B cell (primary cell): ENCODE measurements at regions not wholly inside any gene's neighbourhood (a gene's known extent, or its start where the extent isn't known, plus 50 kb on each side); places are given as distances from the start of the nearest gene placed in this dataset.

ENCODE experiments used
- ATAC-seq: fragments of 200-7000 bp; cut with Tn5 transposase; one replicate; pipeline ENCODE4 v1.10.0; 2021; ENCODE audit warnings: low read depth, mild to moderate bottlenecking, moderate number of reproducible peaks, moderate library complexity
- CTCF ChIA-PET: fragments of 350-600 bp; sonication (Branson Sonifier 250); formaldehyde crosslinking; loops from one replicate; lab custom pipeline; 2021; ENCODE audit warnings: antibody characterized with exemption, inconsistent platforms; lab: Charles Lee
- POLR2A ChIA-PET: fragments of 350-600 bp; sonication (Branson Sonifier 250); formaldehyde crosslinking; loops from one replicate; lab custom pipeline; 2021; ENCODE audit warnings: antibody characterized with exemption; lab: Charles Lee
- DNase-seq: peaks from one replicate; pipeline ENCODE4 v3.0.0; 2013
- H2AFZ ChIP-seq: 2 replicates; pipeline ENCODE4 v1.6.1; 2012; ENCODE audit warnings: mild to moderate bottlenecking, low read depth, low read length; ENCODE audit not compliant: insufficient read depth, poor library complexity, severe bottlenecking
- H3K27ac ChIP-seq, 2 donors: 1 replicate in 1 of 2; 2 replicates in 1 of 2; pipeline ENCODE4 v1.5.1; 2012 to 2013; ENCODE audit warnings: low read length in 2 of 2, mild to moderate bottlenecking in 2 of 2, moderate library complexity in 1 of 2
- H3K27me3 ChIP-seq, 4 experiments: fragments of 200-600 bp in 1 of 4; sonication (generic) in 1 of 4; replicated peaks in 1 of 4; 1 replicate in 2 of 4; 2 replicates in 2 of 4; pipeline versions ENCODE4 v1.6.1 to v1.7.0; 2013 to 2016; ENCODE audit warnings: low read length in 3 of 4, mild to moderate bottlenecking in 2 of 4, mixed read lengths in 1 of 4, moderate library complexity in 1 of 4; ENCODE audit not compliant: insufficient read depth in 4 of 4, control insufficient read depth in 3 of 4; ENCODE audit errors: control extremely low read depth in 1 of 4
- H3K36me3 ChIP-seq, 2 experiments: replicated peaks in 1 of 2; 1 replicate in 1 of 2; 2 replicates in 1 of 2; pipeline versions ENCODE4 v1.6.1 to v1.7.1; 2013; ENCODE audit warnings: low read length in 1 of 2; ENCODE audit not compliant: insufficient read depth in 2 of 2, control insufficient read depth in 1 of 2; ENCODE audit errors: control extremely low read depth in 1 of 2, extremely low read depth in 1 of 2
- H3K4me1 ChIP-seq, 2 donors: fragments of 200-600 bp in 1 of 2; sonication (generic) in 1 of 2; 1 replicate in 1 of 2; 2 replicates in 1 of 2; pipeline versions ENCODE4 v1.5.1 to v1.6.1; 2013 to 2017; ENCODE audit warnings: low read length in 2 of 2; ENCODE audit not compliant: control insufficient read depth in 2 of 2, insufficient read depth in 2 of 2
- H3K4me2 ChIP-seq: replicated peaks from 2 replicates; pipeline ENCODE3; 2012; ENCODE audit warnings: mild to moderate bottlenecking, low read depth, low read length; ENCODE audit not compliant: poor library complexity, severe bottlenecking
- H3K4me3 ChIP-seq, 5 experiments: fragments of 200-600 bp in 1 of 5; sonication (generic) in 1 of 5; 1 replicate in 3 of 5; 2 replicates in 2 of 5; pipeline versions ENCODE4 v1.5.1 to v1.7.0; 2011 to 2016; ENCODE audit warnings: low read length in 4 of 5, mild to moderate bottlenecking in 4 of 5, low read depth in 2 of 5, control low read depth in 1 of 5, moderate library complexity in 1 of 5; ENCODE audit not compliant: insufficient read depth in 1 of 5; ENCODE audit errors: control extremely low read depth in 1 of 5, extremely low read depth in 1 of 5
- H3K79me2 ChIP-seq: fragments of 200-600 bp; sonication (generic); one replicate; pipeline ENCODE4 v1.6.0; 2016; ENCODE audit warnings: low read length; ENCODE audit not compliant: control insufficient read depth, insufficient read depth
- H3K9ac ChIP-seq: fragments of 200-600 bp; sonication (generic); 2 replicates; pipeline ENCODE4 v1.6.1; 2017; ENCODE audit warnings: mild to moderate bottlenecking, low read length, moderate library complexity
- H3K9me3 ChIP-seq, 3 donors: one replicate each; pipeline versions ENCODE4 v1.6.1 to v1.7.1; 2013; ENCODE audit warnings: low read length in 2 of 3; ENCODE audit not compliant: control insufficient read depth in 2 of 3, insufficient read depth in 1 of 3; ENCODE audit errors: control extremely low read depth in 1 of 3
- H4K20me1 ChIP-seq: 2 replicates; pipeline ENCODE4 v1.6.0; 2012; ENCODE audit warnings: mild to moderate bottlenecking, low read length; ENCODE audit not compliant: insufficient read depth, control insufficient read depth, poor library complexity, severe bottlenecking
- H3K27ac Mint-ChIP-seq: one replicate; pipeline ENCODE4 v1.8.0; 2021; ENCODE audit warnings: mixed read lengths
- H3K27me3 Mint-ChIP-seq: one replicate; pipeline ENCODE4 v1.8.0; 2021; ENCODE audit warnings: mixed read lengths
- H3K4me1 Mint-ChIP-seq: one replicate; pipeline ENCODE4 v1.8.0; 2021; ENCODE audit warnings: mixed read lengths
- H3K4me3 Mint-ChIP-seq: one replicate; pipeline ENCODE4 v1.8.0; 2021; ENCODE audit warnings: mixed read lengths
- H3K9me3 Mint-ChIP-seq: one replicate; pipeline ENCODE4 v1.8.0; 2022; ENCODE audit warnings: mixed read lengths; ENCODE audit not compliant: insufficient read depth
- CTCF ChIP-seq: fragments of 200-600 bp; IDR thresholded peaks from one replicate; pipeline ENCODE4 v1.8.0; 2022; ENCODE audit warnings: antibody characterized with exemption, mild to moderate bottlenecking
- EZH2 ChIP-seq: IDR thresholded peaks from 2 replicates; pipeline ENCODE4 v1.6.1; 2012; ENCODE audit warnings: borderline replicate concordance, low read depth, mild to moderate bottlenecking, moderate library complexity, low read length; ENCODE audit not compliant: insufficient read depth, poor library complexity, severe bottlenecking
- WGBS: methylation state at CpG from one replicate; pipeline ENCODE4 v1.1.5; 2013; ENCODE audit warnings: missing lambda C conversion rate; ENCODE audit not compliant: insufficient coverage; 5-methylcytosine and 5-hydroxymethylcytosine counted together
- intact Hi-C: fragments of 100-400 bp; cut with micrococcal nuclease; formaldehyde crosslinking; loops from one replicate; pipeline ENCODE4 v1.10.0; 2022

GRCh38 chr11:42023267-42023666 lies 563.8 kb upstream of the LRRC4C start:
- H3K27ac ChIP-seq: no peak overlapping the region
- H3K4me1 Mint-ChIP-seq: no peaks in the 10 kb centered on the region
- no peak for TF ChIP-seq CTCF
- H3K27me3 ChIP-seq: no peaks in the 10 kb centered on the region
- no peaks in the 10 kb centered on the region for H3K36me3 ChIP-seq
- no peaks in the 10 kb centered on the region for H3K79me2 ChIP-seq
- H2AFZ ChIP-seq: no peak overlapping the region
- no peaks in the 10 kb centered on the region for H3K4me1 ChIP-seq
- no peak overlapping the region for H3K9ac ChIP-seq
- H3K27ac Mint-ChIP-seq: no peak overlapping the region
- H3K4me3 ChIP-seq: no peak overlapping the region
- intact Hi-C loops: no loop called here
- no peak overlapping the region for H3K4me3 Mint-ChIP-seq
- DNase-seq (no peak), ATAC-seq (no peak)
- CTCF ChIA-PET: no interaction called here
- H3K9me3 Mint-ChIP-seq: peaks cover 7% of the 10 kb centered on the region
- H3K4me2 ChIP-seq: no peak overlapping the region
- H4K20me1 ChIP-seq: no peaks in the 10 kb centered on the region
- POLR2A ChIA-PET: no interaction called here
- H3K9me3 ChIP-seq: no peaks in the 10 kb centered on the region
- H3K27me3 Mint-ChIP-seq: no peaks in the 10 kb centered on the region

- H3K27me3 Mint-ChIP-seq: no peaks in the 10 kb centered on the region
- H3K27ac ChIP-seq: no peak overlapping the region
- 83% methylated on average over 1 of the region's 4 CpGs for WGBS
- H3K4me3 ChIP-seq: no peak overlapping the region
- H3K27ac Mint-ChIP-seq: no peak overlapping the region
- no peaks in the 10 kb centered on the region for H3K4me1 ChIP-seq
- no peaks in the 10 kb centered on the region for H3K4me1 Mint-ChIP-seq
- no peaks in the 10 kb centered on the region for H3K36me3 ChIP-seq
- intact Hi-C loops: no loop called here
- H3K4me2 ChIP-seq: no peak overlapping the region
- H3K9ac ChIP-seq: no peak overlapping the region
- no peaks in the 10 kb centered on the region for H3K9me3 ChIP-seq
- POLR2A ChIA-PET: no interaction called here
- no peaks in the 10 kb centered on the region for H3K79me2 ChIP-seq
- H3K9me3 Mint-ChIP-seq: peaks cover 7% of the 10 kb centered on the region
- no peaks in the 10 kb centered on the region for H3K27me3 ChIP-seq
- no peaks in the 10 kb centered on the region for H4K20me1 ChIP-seq
- TF ChIP-seq EZH2: no peak
- no peak for TF ChIP-seq CTCF
- ATAC-seq (no peak), DNase-seq (no peak)
- CTCF ChIA-PET: no interaction called here
- no peak overlapping the region for H2AFZ ChIP-seq
- H3K4me3 Mint-ChIP-seq: no peak overlapping the region
These were observed 565.8 kb upstream of the LRRC4C start for GRCh38 chr11:42025121-42025803.
